H1 (cell line): ENCODE measurements at regions not wholly inside any gene's neighbourhood (a gene's known extent, or its start where the extent isn't known, plus 50 kb on each side); places are given as distances from the start of the nearest gene placed in this dataset.

Experiments used
- CTCF ChIA-PET: fragments of 300-600 bp; sonication (Branson Sonifier 250); formaldehyde crosslinking; loops from one replicate; lab custom pipeline; 2021; ENCODE audit not compliant: partially characterized antibody; lab: Charles Lee
- POLR2A ChIA-PET: fragments of 300-600 bp; sonication (Branson Sonifier 250); formaldehyde crosslinking; loops from one replicate; lab custom pipeline; 2021; ENCODE audit warnings: inconsistent platforms; ENCODE audit not compliant: partially characterized antibody; lab: Charles Lee
- DNase-seq, 2 experiments: peaks; one replicate each; pipeline versions ENCODE4 v3.0.0 to v3.0.0-alpha.2; 2010 to 2022; ENCODE audit warnings: low spot score in 2 of 2, low read depth in 1 of 2, mixed read lengths in 1 of 2
- FAIRE-seq: peaks from 2 replicates; lab custom pipeline; 2011; peaks lifted over from hg19 to GRCh38; lab: Jason Lieb, UNC
- H2AFZ ChIP-seq: 2 replicates; pipeline ENCODE4 v1.8.1; 2012; ENCODE audit warnings: low read length, inconsistent platforms
- H2AK5ac ChIP-seq: 2 replicates; pipeline ENCODE4 v1.6.1; 2013; ENCODE audit warnings: low read depth, low read length
- H2BK120ac ChIP-seq: replicated peaks from 2 replicates; pipeline ENCODE3; 2013; ENCODE audit warnings: low read depth, low read length, inconsistent platforms
- H2BK12ac ChIP-seq: 2 replicates; pipeline ENCODE4 v1.6.1; 2013; ENCODE audit warnings: low read depth, low read length
- H2BK15ac ChIP-seq: 2 replicates; pipeline ENCODE4 v1.6.1; 2013; ENCODE audit warnings: low read length
- H2BK20ac ChIP-seq: 2 replicates; pipeline ENCODE4 v1.6.1; 2013; ENCODE audit warnings: low read length
- H2BK5ac ChIP-seq: 2 replicates; pipeline ENCODE4 v1.6.1; 2013; ENCODE audit warnings: low read depth, low read length
- H3K14ac ChIP-seq: 2 replicates; pipeline ENCODE4 v1.6.1; 2013; ENCODE audit warnings: inconsistent platforms; ENCODE audit not compliant: insufficient read length
- H3K18ac ChIP-seq: 2 replicates; pipeline ENCODE4 v1.6.1; 2013; ENCODE audit warnings: low read length; ENCODE audit errors: extremely low read depth
- H3K23ac ChIP-seq: 2 replicates; pipeline ENCODE4 v1.6.1; 2013; ENCODE audit warnings: inconsistent platforms; ENCODE audit not compliant: insufficient read length
- H3K23me2 ChIP-seq: 2 replicates; pipeline ENCODE4 v1.6.1; 2013; ENCODE audit warnings: low read depth, low read length
- H3K27ac ChIP-seq: 2 replicates; pipeline ENCODE4 v1.6.1; 2011; ENCODE audit warnings: low read depth, low read length, inconsistent platforms
- H3K27me3 ChIP-seq, 4 experiments: replicated peaks in 1 of 4; 1 replicate in 1 of 4; 2 replicates in 3 of 4; pipeline versions ENCODE4 v1.6.1 to v1.8.1; 2011 to 2013; ENCODE audit warnings: low read length in 3 of 4, mild to moderate bottlenecking in 3 of 4, inconsistent platforms in 2 of 4, mixed read lengths in 2 of 4, moderate library complexity in 1 of 4; ENCODE audit not compliant: control insufficient read depth in 3 of 4, insufficient read depth in 3 of 4; ENCODE audit errors: extremely low read depth in 1 of 4
- H3K36me3 ChIP-seq, 4 experiments: 2 replicates each; pipeline versions ENCODE4 v1.6.1 to v1.8.1; 2011 to 2013; ENCODE audit warnings: mild to moderate bottlenecking in 4 of 4, low read length in 3 of 4, moderate library complexity in 2 of 4, control low read depth in 1 of 4, inconsistent platforms in 1 of 4; ENCODE audit not compliant: insufficient read depth in 4 of 4, control insufficient read depth in 2 of 4
- H3K4ac ChIP-seq: replicated peaks from 2 replicates; pipeline ENCODE3; 2013; ENCODE audit warnings: low read length, low read depth, mixed read lengths, inconsistent platforms; ENCODE audit not compliant: insufficient read length
- H3K4me1 ChIP-seq, 4 experiments: replicated peaks in 1 of 4; 1 replicate in 1 of 4; 2 replicates in 3 of 4; pipeline versions ENCODE4 v1.6.1 to v1.8.1; 2011 to 2013; ENCODE audit warnings: low read length in 3 of 4, inconsistent platforms in 2 of 4, mixed read lengths in 1 of 4; ENCODE audit not compliant: insufficient read depth in 4 of 4, control insufficient read depth in 3 of 4
- H3K4me2 ChIP-seq, 2 experiments: 2 replicates each; pipeline versions ENCODE4 v1.6.1 to v1.8.1; 2011 to 2013; ENCODE audit warnings: low read depth in 2 of 2, low read length in 2 of 2, control low read depth in 1 of 2, inconsistent platforms in 1 of 2, mild to moderate bottlenecking in 1 of 2; ENCODE audit not compliant: insufficient read depth in 1 of 2
- H3K4me3 ChIP-seq, 4 experiments: fragments of 200-600, 300-600 bp in 1 of 4; sonication (generic), shearing (Covaris generic), sonication (Bioruptor Twin) in 1 of 4; 2 replicates each; pipeline versions ENCODE4 v1.5.1 to v1.8.1; 2011 to 2016; ENCODE audit warnings: low read length in 4 of 4, low read depth in 3 of 4, control low read depth in 2 of 4, inconsistent platforms in 2 of 4, mild to moderate bottlenecking in 2 of 4, mixed read lengths in 1 of 4, moderate library complexity in 1 of 4; ENCODE audit not compliant: insufficient read depth in 2 of 4; ENCODE audit errors: extremely low read depth in 1 of 4
- H3K56ac ChIP-seq: replicated peaks from 2 replicates; pipeline ENCODE3; 2013; ENCODE audit warnings: low read depth, mild to moderate bottlenecking, mixed read lengths, low read length, inconsistent platforms; ENCODE audit not compliant: insufficient read length
- H3K79me1 ChIP-seq: 2 replicates; pipeline ENCODE4 v1.6.1; 2013; ENCODE audit warnings: low read depth, low read length, control low read depth
- H3K79me2 ChIP-seq, 2 experiments: 2 replicates each; pipeline versions ENCODE4 v1.6.1 to v1.8.1; 2012 to 2013; ENCODE audit warnings: low read length in 2 of 2, mild to moderate bottlenecking in 2 of 2, inconsistent platforms in 1 of 2; ENCODE audit not compliant: insufficient read depth in 2 of 2, control insufficient read depth in 1 of 2
- H3K9ac ChIP-seq, 4 experiments: replicated peaks in 1 of 4; 1 replicate in 1 of 4; 2 replicates in 3 of 4; pipeline versions ENCODE4 v1.6.1 to v1.8.1; 2011 to 2013; ENCODE audit warnings: low read depth in 3 of 4, low read length in 3 of 4, control low read depth in 2 of 4, mild to moderate bottlenecking in 2 of 4, moderate library complexity in 2 of 4, inconsistent platforms in 1 of 4; ENCODE audit errors: extremely low read depth in 1 of 4
- H3K9me3 ChIP-seq, 2 experiments: 2 replicates each; pipeline versions ENCODE4 v1.6.1 to v1.8.1; 2012 to 2013; ENCODE audit warnings: mild to moderate bottlenecking in 2 of 2, moderate library complexity in 2 of 2, control low read depth in 1 of 2, inconsistent platforms in 1 of 2, low read depth in 1 of 2, low read length in 1 of 2, mixed read lengths in 1 of 2; ENCODE audit not compliant: insufficient read depth in 2 of 2
- H4K20me1 ChIP-seq, 2 experiments: replicated peaks in 1 of 2; 2 replicates each; pipeline versions ENCODE3 to v1.8.1; 2011 to 2013; ENCODE audit warnings: inconsistent platforms in 2 of 2, low read length in 2 of 2, mild to moderate bottlenecking in 1 of 2; ENCODE audit not compliant: insufficient read depth in 2 of 2, control insufficient read depth in 1 of 2
- H4K5ac ChIP-seq: 2 replicates; pipeline ENCODE4 v1.6.1; 2013; ENCODE audit warnings: low read length, low read depth, mixed read lengths, inconsistent platforms; ENCODE audit not compliant: insufficient read length
- H4K8ac ChIP-seq: 2 replicates; pipeline ENCODE4 v1.8.0; 2013; ENCODE audit warnings: mild to moderate bottlenecking, moderate library complexity, low read length, inconsistent platforms; ENCODE audit not compliant: insufficient read depth; ENCODE audit errors: extremely low read depth
- H4K91ac ChIP-seq: replicated peaks from 2 replicates; pipeline ENCODE3; 2013; ENCODE audit warnings: low read length, mixed read lengths, inconsistent platforms; ENCODE audit not compliant: insufficient read length
- CTCF ChIP-seq, 3 experiments: IDR thresholded peaks; 1 replicate in 2 of 3; 2 replicates in 1 of 3; pipeline versions ENCODE4 v1.5.1 to v1.6.1; 2011; ENCODE audit warnings: low read length in 3 of 3, mild to moderate bottlenecking in 3 of 3, inconsistent platforms in 2 of 3, low read depth in 1 of 3, moderate library complexity in 1 of 3; ENCODE audit not compliant: insufficient read depth in 1 of 3; ENCODE audit errors: control extremely low read depth in 1 of 3

- Histone ChIP-seq H4K91ac (no peak overlapping the region), H2BK12ac (no peak overlapping the region), H4K5ac (no peak overlapping the region), H4K8ac (no peak overlapping the region), H3K18ac (no peak overlapping the region), H3K4ac (no peak overlapping the region), H3K27ac (no peak overlapping the region), H3K23me2 (no peaks in the 10 kb centered on the region; the same call in 1 of the 2 replicates), H3K79me2 (no peaks in the 10 kb centered on the region), H3K27me3 (no peaks in the 10 kb centered on the region), H2BK5ac (no peak overlapping the region), H3K4me2 (no peak overlapping the region), H4K20me1 (no peaks in the 10 kb centered on the region), H2AFZ (no peak overlapping the region), H2BK120ac (no peak overlapping the region), H2BK15ac (no peak overlapping the region), H3K23ac (no peak overlapping the region), H3K4me1 (peaks cover 0 to 7% (median 4%) of the 10 kb centered on the region in 4 experiments; a peak in 2 of 7 replicates), H2AK5ac (no peak overlapping the region), H3K9me3 (no peaks in the 10 kb centered on the region), H3K14ac (no peak overlapping the region), H3K79me1 (no peaks in the 10 kb centered on the region), H3K4me3 (no peak overlapping the region), H3K56ac (no peak overlapping the region), H3K36me3 (no peaks in the 10 kb centered on the region), H2BK20ac (no peak overlapping the region), H3K9ac (no peak overlapping the region)
- POLR2A ChIA-PET: no interaction called here
- FAIRE-seq (no peak), DNase-seq (no peak)
- CTCF ChIA-PET: interaction anchor here (0.9 kb wide), 1 partner anchor 18 kb away, joined by 3 read pairs; no protein-coding TSS in a partner anchor
- TF ChIP-seq CTCF (IDR thresholded peaks at IDR 0.05; ENCODE audit: control extremely low read depth in 1 of 3, insufficient read depth in 1 of 3, low read depth in 1 of 3, low read length in 3 of 3): no peak
These were observed 233.5 kb upstream of the KHDRBS2 start for GRCh38 chr6:62519574-62519973.
